MCF 10A (cell line): ENCODE measurements at regions not wholly inside any gene's neighbourhood (a gene's known extent, or its start where the extent isn't known, plus 50 kb on each side); places are given as distances from the start of the nearest gene placed in this dataset.

Source experiments
- BruUV-seq: library from RNA; stranded (reverse); fragments of 400-500 nt; replicated peaks from 2 replicates; lab custom pipeline; 2021; lab: Mats Ljungman, UMichigan
- CTCF ChIA-PET: fragments of 300-600 bp; sonication (Branson Sonifier 250); formaldehyde crosslinking; extraction: SDS; loops from one replicate; lab custom pipeline; 2021; ENCODE audit warnings: antibody characterized with exemption, inconsistent platforms; lab: Yijun Ruan, JAX
- POLR2A ChIA-PET: fragments of 300-600, 350-650 bp; sonication (Branson Sonifier 250); formaldehyde crosslinking; extraction: SDS; loops from one replicate; lab custom pipeline; 2020; ENCODE audit warnings: antibody characterized with exemption, inconsistent platforms; lab: Yijun Ruan, JAX
- DNase-seq: peaks from one replicate; pipeline ENCODE4 v3.0.0-alpha.2; 2018; ENCODE audit not compliant: unreplicated experiment
- H3K27ac Mint-ChIP-seq: one replicate; pipeline ENCODE4 v1.8.0; 2022; ENCODE audit warnings: mild to moderate bottlenecking, low read depth, mixed read lengths; ENCODE audit not compliant: unreplicated experiment
- H3K27me3 Mint-ChIP-seq: one replicate; pipeline ENCODE4 v1.8.0; 2022; ENCODE audit warnings: mixed read lengths; ENCODE audit not compliant: insufficient read depth, unreplicated experiment
- H3K36me3 Mint-ChIP-seq: one replicate; pipeline ENCODE4 v1.8.0; 2022; ENCODE audit warnings: mild to moderate bottlenecking, moderate library complexity, mixed read lengths; ENCODE audit not compliant: insufficient read depth, unreplicated experiment
- H3K4me1 Mint-ChIP-seq: one replicate; pipeline ENCODE4 v1.8.0; 2022; ENCODE audit warnings: mixed read lengths; ENCODE audit not compliant: insufficient read depth, unreplicated experiment
- H3K4me3 Mint-ChIP-seq: one replicate; pipeline ENCODE4 v1.8.0; 2022; ENCODE audit warnings: mild to moderate bottlenecking, moderate library complexity, mixed read lengths; ENCODE audit not compliant: unreplicated experiment
- H3K9me3 Mint-ChIP-seq: one replicate; pipeline ENCODE4 v1.8.0; 2022; ENCODE audit warnings: mixed read lengths; ENCODE audit not compliant: unreplicated experiment
- intact Hi-C: fragments of 100-400 bp; cut with micrococcal nuclease; formaldehyde crosslinking; loops from 2 replicates; pipeline ENCODE4 v1.14.1; 2022
- TF ChIP-seq, protein P1 (sequence below): fragments of 200-600 bp; IDR thresholded peaks from one replicate; pipeline ENCODE4 v1.8.0; 2022; ENCODE audit warnings: antibody characterized with exemption, mild to moderate bottlenecking; ENCODE audit not compliant: unreplicated experiment

DNA sequence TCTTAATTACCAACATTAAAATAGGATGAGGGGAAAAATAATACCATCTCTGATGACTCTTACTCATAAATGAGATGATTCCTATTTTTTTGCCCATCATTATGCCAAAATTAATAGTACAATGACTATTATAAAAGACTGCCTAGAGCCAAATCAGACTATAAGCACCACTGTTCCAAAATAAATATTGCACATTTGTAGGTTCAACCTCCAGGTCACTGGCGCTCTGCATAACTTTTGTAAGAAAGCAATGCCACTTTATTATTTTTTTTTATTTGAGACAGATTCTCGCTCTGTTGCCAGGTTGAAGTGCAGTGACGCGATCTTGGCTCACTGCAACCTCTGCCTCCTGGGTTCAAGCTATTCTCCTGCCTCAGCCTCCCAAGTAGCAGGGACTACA, 142.5 kb upstream of the SP8 start:
- H3K36me3 Mint-ChIP-seq: no peaks in the 10 kb centered on the region
- POLR2A ChIA-PET: no interaction called here
- intact Hi-C loops: no loop called here

DNA sequence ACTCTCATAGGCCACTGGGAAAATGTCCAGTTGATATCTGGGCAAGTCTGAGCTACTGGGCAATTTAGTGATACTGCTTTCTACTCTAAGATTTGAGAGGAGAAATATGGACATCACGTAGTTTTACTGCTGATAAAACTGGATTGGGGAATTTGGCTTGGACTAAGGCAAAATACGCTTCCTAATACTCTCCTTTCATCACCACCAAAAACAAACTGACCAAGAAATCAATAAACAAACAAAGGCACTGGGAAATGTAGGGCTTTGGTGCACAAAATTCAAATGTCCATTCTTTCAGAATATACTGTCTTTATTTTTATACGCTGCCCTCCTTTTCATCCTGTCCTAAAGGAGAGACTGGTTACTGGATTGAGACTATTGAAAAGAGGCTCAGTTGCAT, 145.1 kb upstream of the SP8 start:
- H3K9me3 Mint-ChIP-seq: no peaks in the 10 kb centered on the region
- no peak overlapping the region for H3K4me3 Mint-ChIP-seq
- no TSS peak for BruUV-seq
- no peaks in the 10 kb centered on the region for H3K36me3 Mint-ChIP-seq
- intact Hi-C loops: no loop called here
- no peaks in the 10 kb centered on the region for H3K27me3 Mint-ChIP-seq
- H3K27ac Mint-ChIP-seq: no peak overlapping the region
- no peaks in the 10 kb centered on the region for H3K4me1 Mint-ChIP-seq
- CTCF ChIA-PET: no interaction called here
- TF ChIP-seq, protein P1, sequence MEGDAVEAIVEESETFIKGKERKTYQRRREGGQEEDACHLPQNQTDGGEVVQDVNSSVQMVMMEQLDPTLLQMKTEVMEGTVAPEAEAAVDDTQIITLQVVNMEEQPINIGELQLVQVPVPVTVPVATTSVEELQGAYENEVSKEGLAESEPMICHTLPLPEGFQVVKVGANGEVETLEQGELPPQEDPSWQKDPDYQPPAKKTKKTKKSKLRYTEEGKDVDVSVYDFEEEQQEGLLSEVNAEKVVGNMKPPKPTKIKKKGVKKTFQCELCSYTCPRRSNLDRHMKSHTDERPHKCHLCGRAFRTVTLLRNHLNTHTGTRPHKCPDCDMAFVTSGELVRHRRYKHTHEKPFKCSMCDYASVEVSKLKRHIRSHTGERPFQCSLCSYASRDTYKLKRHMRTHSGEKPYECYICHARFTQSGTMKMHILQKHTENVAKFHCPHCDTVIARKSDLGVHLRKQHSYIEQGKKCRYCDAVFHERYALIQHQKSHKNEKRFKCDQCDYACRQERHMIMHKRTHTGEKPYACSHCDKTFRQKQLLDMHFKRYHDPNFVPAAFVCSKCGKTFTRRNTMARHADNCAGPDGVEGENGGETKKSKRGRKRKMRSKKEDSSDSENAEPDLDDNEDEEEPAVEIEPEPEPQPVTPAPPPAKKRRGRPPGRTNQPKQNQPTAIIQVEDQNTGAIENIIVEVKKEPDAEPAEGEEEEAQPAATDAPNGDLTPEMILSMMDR: no peak
- POLR2A ChIA-PET: no interaction called here
- DNase-seq: no peak

More for the DNA sequence above, 142.5 kb upstream of the SP8 start:
- Mint-ChIP-seq H3K9me3 (peaks cover 11% of the 10 kb centered on the region), H3K4me3 (no peak overlapping the region), H3K27ac (no peak overlapping the region), H3K27me3 (no peaks in the 10 kb centered on the region), H3K4me1 (no peaks in the 10 kb centered on the region)
- no TSS peak for BruUV-seq
- TF ChIP-seq, protein P1: no peak
- CTCF ChIA-PET: no interaction called here
- DNase-seq: no peak

DNA sequence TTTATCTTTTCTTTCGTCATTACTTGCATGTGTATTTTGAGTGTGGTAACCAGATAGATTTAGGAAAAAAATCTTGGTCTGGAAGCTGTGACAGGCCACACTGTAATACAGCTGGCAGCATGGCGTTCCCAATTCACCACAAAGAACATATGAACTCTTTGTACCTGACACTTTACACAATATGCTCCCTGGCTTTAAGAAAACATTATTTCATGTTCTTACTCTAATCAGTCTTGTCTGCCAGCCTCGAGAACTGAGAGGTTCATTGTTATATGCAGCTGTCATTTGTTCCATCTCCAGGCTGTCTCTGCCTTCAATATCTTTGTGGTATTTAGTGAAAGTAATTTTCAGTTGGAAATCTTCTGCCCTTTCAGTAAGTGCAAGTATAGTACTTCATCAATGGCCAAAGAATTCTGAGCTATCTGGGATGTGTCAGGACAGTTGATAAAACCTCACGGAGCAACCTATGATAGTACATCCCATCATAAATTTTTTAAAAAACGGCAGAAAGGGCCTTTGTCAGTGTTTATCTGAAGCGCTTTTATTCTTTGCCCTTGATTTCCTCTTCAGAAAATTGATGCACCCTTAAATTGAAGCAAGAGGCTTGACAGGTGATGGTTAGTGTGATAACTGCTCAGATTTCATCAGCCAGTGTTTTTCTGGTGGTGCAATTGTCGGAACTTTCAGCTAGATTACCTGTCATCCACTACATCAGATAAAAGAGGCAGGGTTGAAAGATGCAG, 146.3 kb upstream of the SP8 start:
- intact Hi-C loops: no loop called here
- H3K27me3 Mint-ChIP-seq: no peaks in the 10 kb centered on the region
- TF ChIP-seq, protein P1: no peak

DNA sequence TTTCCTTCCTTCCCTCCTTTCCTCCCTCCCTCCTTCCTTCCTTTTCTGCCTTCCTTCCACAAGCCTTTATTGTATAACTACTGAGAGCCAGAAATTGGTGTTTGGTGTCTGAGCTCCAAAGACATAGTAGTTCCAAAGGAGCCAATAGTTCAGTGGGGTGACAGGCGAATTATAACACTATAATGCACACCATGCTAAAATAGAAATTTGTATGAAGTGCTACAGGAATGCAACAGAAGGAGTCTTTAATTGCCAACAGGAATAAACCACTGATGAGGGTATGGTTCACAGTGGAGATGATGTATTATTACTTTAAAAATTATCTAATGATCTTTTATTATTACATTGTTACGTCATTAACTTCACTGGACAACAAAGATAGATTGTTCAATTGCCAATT, 158.8 kb upstream of the SP8 start:
- Mint-ChIP-seq H3K27ac (no peak overlapping the region), H3K4me3 (no peak overlapping the region), H3K36me3 (no peaks in the 10 kb centered on the region), H3K9me3 (no peaks in the 10 kb centered on the region), H3K4me1 (no peaks in the 10 kb centered on the region), H3K27me3 (no peaks in the 10 kb centered on the region)
- CTCF ChIA-PET: interaction anchor here (0.7 kb wide), 1 partner anchor 55 kb away, joined by 4 read pairs; no protein-coding TSS in a partner anchor
- TF ChIP-seq, protein P1: no peak
- no TSS peak for BruUV-seq
- intact Hi-C loops: no loop called here
- no peak for DNase-seq
- POLR2A ChIA-PET: no interaction called here

More for the DNA sequence above, 146.3 kb upstream of the SP8 start:
- H3K4me1 Mint-ChIP-seq: no peaks in the 10 kb centered on the region
- H3K9me3 Mint-ChIP-seq: no peaks in the 10 kb centered on the region
- no peak overlapping the region for H3K4me3 Mint-ChIP-seq
- ChIA-PET CTCF (interaction anchor here (0.6 kb wide), 1 partner anchor 1320 kb away, joined by 5 read pairs; no protein-coding TSS in a partner anchor), POLR2A (no interaction called here)
- no peak for DNase-seq
- no peaks in the 10 kb centered on the region for H3K36me3 Mint-ChIP-seq
- H3K27ac Mint-ChIP-seq: no peak overlapping the region
- BruUV-seq: no TSS peak
